A673 (cell line): ENCODE measurements at regions not wholly inside any gene's neighbourhood (a gene's known extent, or its start where the extent isn't known, plus 50 kb on each side); places are given as distances from the start of the nearest gene placed in this dataset.

Experiments used
- BruUV-seq: library from RNA; stranded (reverse); fragments of 400-500 nt; replicated peaks from 2 replicates; lab custom pipeline; 2021; lab: Mats Ljungman, UMichigan
- CTCF ChIA-PET: fragments of 300-600 bp; sonication (Branson Sonifier 250); formaldehyde crosslinking; loops from one replicate; lab custom pipeline; 2022; ENCODE audit warnings: antibody characterized with exemption; lab: Charles Lee
- POLR2A ChIA-PET: fragments of 300-600 bp; sonication (Branson Sonifier 250); formaldehyde crosslinking; loops from one replicate; lab custom pipeline; 2022; ENCODE audit warnings: antibody characterized with exemption; ENCODE audit not compliant: low non-redundant PET; lab: Charles Lee
- DNase-seq: peaks from one replicate; pipeline ENCODE4 v3.0.0-alpha.2; 2015; ENCODE audit warnings: low spot score
- H3K27ac ChIP-seq: fragments of 200-600 bp; sonication (generic); 2 replicates; pipeline ENCODE4 v1.5.1; 2016; ENCODE audit warnings: mixed run types, low read depth, mild to moderate bottlenecking, mixed read lengths, antibody characterized with exemption, low read length; ENCODE audit not compliant: poor library complexity, severe bottlenecking
- H3K27me3 ChIP-seq: fragments of 200-600 bp; sonication (generic); replicated peaks from 2 replicates; pipeline ENCODE4 v1.6.1; 2017; ENCODE audit warnings: mixed run types, low read depth, mild to moderate bottlenecking, mixed read lengths, antibody characterized with exemption, low read length; ENCODE audit not compliant: insufficient read depth, poor library complexity
- H3K36me3 ChIP-seq: fragments of 200-600 bp; sonication (generic); 2 replicates; pipeline ENCODE4 v1.6.1; 2016; ENCODE audit warnings: mixed run types, mild to moderate bottlenecking, mixed read lengths, antibody characterized with exemption, low read length; ENCODE audit not compliant: insufficient read depth, poor library complexity, severe bottlenecking
- H3K4me1 ChIP-seq: fragments of 200-600 bp; sonication (generic); 2 replicates; pipeline ENCODE4 v1.6.1; 2017; ENCODE audit warnings: mixed run types, mild to moderate bottlenecking, mixed read lengths, antibody characterized with exemption, low read length; ENCODE audit not compliant: insufficient read depth, poor library complexity, severe bottlenecking
- H3K4me3 ChIP-seq: fragments of 200-600 bp; sonication (generic); 2 replicates; pipeline ENCODE4 v1.5.1; 2016; ENCODE audit warnings: low read depth, mixed run types, mild to moderate bottlenecking, mixed read lengths, low read length; ENCODE audit not compliant: poor library complexity, severe bottlenecking
- H3K9me3 ChIP-seq: fragments of 200-600 bp; sonication (generic); 2 replicates; pipeline ENCODE4 v1.6.1; 2016; ENCODE audit warnings: mixed run types, low read depth, mild to moderate bottlenecking, mixed read lengths, antibody characterized with exemption, low read length; ENCODE audit not compliant: poor library complexity, severe bottlenecking
- EZH2 ChIP-seq: fragments of 200-600 bp; sonication (generic); IDR thresholded peaks from 2 replicates; pipeline ENCODE4 v1.6.1; 2017; ENCODE audit warnings: borderline replicate concordance, low read depth, mild to moderate bottlenecking, mixed read lengths, antibody characterized with exemption, low read length; ENCODE audit not compliant: poor library complexity, severe bottlenecking
- intact Hi-C: fragments of 100-400 bp; cut with micrococcal nuclease; formaldehyde crosslinking; loops from one replicate; pipeline ENCODE4 v1.10.0; 2022; ENCODE audit not compliant: unreplicated experiment
- TF ChIP-seq, protein P1 (sequence below): fragments of 300-800, 200-600 bp; sonication (generic); conservative IDR thresholded peaks from 2 replicates; pipeline ENCODE4 v1.5.1; 2017; ENCODE audit warnings: low read depth, mild to moderate bottlenecking, antibody characterized with exemption, low read length, moderate library complexity, mixed read lengths

DNA sequence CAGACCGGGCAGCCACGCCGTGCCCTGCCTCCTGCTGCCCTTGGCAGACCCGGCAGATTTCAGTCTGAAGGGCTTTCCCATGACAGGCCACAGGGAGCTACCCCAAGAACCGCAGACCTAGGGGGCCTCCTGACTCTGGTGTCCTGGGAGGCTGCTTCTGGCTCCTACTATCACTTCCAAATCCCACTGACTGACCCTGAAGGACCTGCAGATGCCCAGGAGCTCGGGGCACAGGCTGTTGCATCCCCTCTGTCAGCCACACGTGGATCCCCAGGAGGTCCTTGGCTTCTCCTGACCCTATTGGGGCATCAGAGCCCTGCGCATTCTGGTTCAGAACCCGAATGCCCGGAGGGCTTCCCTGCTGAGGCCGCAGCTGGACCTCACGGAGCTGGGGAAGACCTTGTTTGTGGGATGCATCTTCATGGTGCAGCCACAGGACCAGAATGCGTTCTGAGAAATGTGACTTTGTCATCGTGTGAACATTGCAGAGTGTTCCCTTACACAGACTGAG is 81.3 kb upstream of the IRX4 start:
- Histone ChIP-seq H3K4me3 (no peak overlapping the region), H3K36me3 (no peaks in the 10 kb centered on the region), H3K27me3 (peaks cover 23% of the 10 kb centered on the region), H3K9me3 (no peaks in the 10 kb centered on the region), H3K4me1 (no peaks in the 10 kb centered on the region), H3K27ac (no peak overlapping the region)
- no TSS peak for BruUV-seq
- TF ChIP-seq, protein P1, sequence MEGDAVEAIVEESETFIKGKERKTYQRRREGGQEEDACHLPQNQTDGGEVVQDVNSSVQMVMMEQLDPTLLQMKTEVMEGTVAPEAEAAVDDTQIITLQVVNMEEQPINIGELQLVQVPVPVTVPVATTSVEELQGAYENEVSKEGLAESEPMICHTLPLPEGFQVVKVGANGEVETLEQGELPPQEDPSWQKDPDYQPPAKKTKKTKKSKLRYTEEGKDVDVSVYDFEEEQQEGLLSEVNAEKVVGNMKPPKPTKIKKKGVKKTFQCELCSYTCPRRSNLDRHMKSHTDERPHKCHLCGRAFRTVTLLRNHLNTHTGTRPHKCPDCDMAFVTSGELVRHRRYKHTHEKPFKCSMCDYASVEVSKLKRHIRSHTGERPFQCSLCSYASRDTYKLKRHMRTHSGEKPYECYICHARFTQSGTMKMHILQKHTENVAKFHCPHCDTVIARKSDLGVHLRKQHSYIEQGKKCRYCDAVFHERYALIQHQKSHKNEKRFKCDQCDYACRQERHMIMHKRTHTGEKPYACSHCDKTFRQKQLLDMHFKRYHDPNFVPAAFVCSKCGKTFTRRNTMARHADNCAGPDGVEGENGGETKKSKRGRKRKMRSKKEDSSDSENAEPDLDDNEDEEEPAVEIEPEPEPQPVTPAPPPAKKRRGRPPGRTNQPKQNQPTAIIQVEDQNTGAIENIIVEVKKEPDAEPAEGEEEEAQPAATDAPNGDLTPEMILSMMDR = no peak
- no peak for TF ChIP-seq EZH2
- CTCF ChIA-PET = no interaction called here
- no peak for DNase-seq
- POLR2A ChIA-PET = no interaction called here
- intact Hi-C loops = no loop called here

DNA sequence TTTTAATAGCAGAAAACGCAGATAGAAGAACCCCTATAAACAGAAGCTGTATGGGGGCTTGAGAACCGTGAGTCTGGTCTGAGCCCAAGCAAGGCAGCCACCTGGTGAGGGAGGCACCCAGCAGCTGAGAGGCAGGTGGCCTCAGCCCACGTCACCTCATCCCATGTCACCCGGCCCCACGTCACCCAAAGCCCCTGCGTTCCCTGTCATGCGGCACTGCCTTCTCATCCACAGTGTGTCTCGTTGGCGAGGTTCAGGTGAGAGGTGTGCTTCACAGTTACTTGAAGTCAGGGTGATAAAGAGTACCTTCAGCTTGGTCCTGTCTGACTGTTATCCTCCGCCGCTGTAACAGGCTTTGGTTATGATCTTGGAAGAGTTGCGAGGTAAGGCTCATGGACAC is 80.6 kb upstream of the IRX4 start:
- TF ChIP-seq EZH2 = no peak
- TF ChIP-seq, protein P1 = no peak
- Histone ChIP-seq H3K27me3 (peaks cover 23% of the 10 kb centered on the region), H3K4me3 (no peak overlapping the region), H3K9me3 (no peaks in the 10 kb centered on the region), H3K36me3 (no peaks in the 10 kb centered on the region), H3K4me1 (no peaks in the 10 kb centered on the region), H3K27ac (no peak overlapping the region)
- CTCF ChIA-PET = no interaction called here
- no peak for DNase-seq
- POLR2A ChIA-PET = no interaction called here
- BruUV-seq = no TSS peak
- intact Hi-C loops = no loop called here

DNA sequence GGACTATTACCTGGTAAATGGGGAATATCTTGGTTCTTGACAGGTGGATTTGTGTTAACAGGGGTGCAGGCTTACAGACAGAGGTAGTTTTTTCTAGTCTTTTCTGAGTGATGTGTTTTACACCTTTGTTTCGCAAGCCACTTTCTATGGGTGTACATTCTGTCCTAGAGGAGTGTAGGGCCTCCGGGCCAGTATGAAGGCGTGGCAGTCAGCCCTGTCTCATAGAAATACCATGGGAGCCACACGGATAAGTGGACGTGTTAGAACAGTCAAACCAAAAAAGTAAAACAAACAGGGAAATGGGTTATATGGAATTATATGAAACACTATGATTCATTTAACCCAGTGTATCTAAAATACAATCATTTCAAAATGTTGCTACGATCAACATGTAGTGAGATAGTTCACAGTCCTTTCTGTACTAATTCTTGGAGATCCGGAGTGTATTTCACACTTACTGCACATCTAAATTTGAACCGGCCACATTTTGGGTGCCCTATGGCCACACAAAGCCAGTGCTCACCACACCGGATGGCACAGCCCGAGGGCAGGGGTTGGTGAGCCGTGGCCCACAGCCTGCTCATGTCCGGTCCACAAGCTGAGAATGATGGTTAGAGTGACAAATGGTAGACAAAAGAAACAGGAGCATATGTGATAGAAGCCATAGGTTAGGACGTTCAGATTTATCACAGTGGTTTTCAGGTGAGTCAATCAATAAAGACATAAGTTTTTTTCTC is 80.1 kb upstream of the IRX4 start:
- Histone ChIP-seq H3K4me3 (no peak overlapping the region), H3K9me3 (no peaks in the 10 kb centered on the region), H3K27me3 (peaks cover 21% of the 10 kb centered on the region), H3K36me3 (no peaks in the 10 kb centered on the region), H3K27ac (no peak overlapping the region), H3K4me1 (no peaks in the 10 kb centered on the region)
- no peak for TF ChIP-seq EZH2
- TF ChIP-seq, protein P1 = no peak
- ChIA-PET POLR2A (no interaction called here), CTCF (no interaction called here)
- DNase-seq = no peak
- BruUV-seq = no TSS peak
- intact Hi-C loops = no loop called here
